Type B pancreatic cell (in vitro differentiated cells): ENCODE measurements at regions not wholly inside any gene's neighbourhood (a gene's known extent, or its start where the extent isn't known, plus 50 kb on each side); places are given as distances from the start of the nearest gene placed in this dataset.

Experiments used
- DNase-seq: peaks from one replicate; pipeline ENCODE4 v3.0.0; 2021; ENCODE audit warnings: mixed read lengths; ENCODE audit not compliant: unreplicated experiment; ENCODE audit errors: extremely low spot score
- H3K27ac Mint-ChIP-seq: 2 replicates; pipeline ENCODE4 v1.8.0; 2021; ENCODE audit warnings: mild to moderate bottlenecking, mixed read lengths
- H3K27me3 Mint-ChIP-seq: 2 replicates; pipeline ENCODE4 v1.8.0; 2021; ENCODE audit warnings: mixed read lengths
- H3K36me3 Mint-ChIP-seq: 2 replicates; pipeline ENCODE4 v1.8.0; 2021; ENCODE audit warnings: mixed read lengths
- H3K4me1 Mint-ChIP-seq: one replicate; pipeline ENCODE4 v1.8.0; 2021; ENCODE audit warnings: mixed read lengths; ENCODE audit not compliant: unreplicated experiment
- H3K4me3 Mint-ChIP-seq: 2 replicates; pipeline ENCODE4 v1.8.0; 2021; ENCODE audit warnings: mild to moderate bottlenecking, mixed read lengths
- H3K9me3 Mint-ChIP-seq: 2 replicates; pipeline ENCODE4 v1.8.0; 2021; ENCODE audit warnings: mixed read lengths
- TF ChIP-seq, protein P1 (sequence below): fragments of 200-600 bp; sonication (generic); conservative IDR thresholded peaks from 2 replicates; pipeline ENCODE4 v1.5.0; 2021; ENCODE audit warnings: antibody characterized with exemption, mild to moderate bottlenecking

DNA sequence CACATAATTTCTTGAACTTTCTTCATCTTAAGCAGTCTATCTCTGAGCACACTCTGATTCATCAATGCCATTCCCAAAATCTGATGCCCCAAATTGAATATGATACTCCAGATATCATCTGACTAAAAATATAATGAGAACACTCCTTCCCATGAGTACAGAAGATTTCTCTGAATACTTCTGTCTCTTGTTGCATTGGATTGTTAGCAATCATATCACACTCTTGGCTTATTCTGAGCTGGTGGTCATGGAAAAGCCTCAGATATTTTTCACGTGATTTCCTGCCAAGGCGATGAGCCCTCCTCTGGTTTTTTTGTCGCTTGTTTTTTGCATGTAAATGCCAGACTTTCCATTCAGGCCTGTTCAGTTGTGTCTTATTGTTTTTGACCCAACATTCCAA, 87.2 kb downstream of the NOG start:
- TF ChIP-seq, protein P1, sequence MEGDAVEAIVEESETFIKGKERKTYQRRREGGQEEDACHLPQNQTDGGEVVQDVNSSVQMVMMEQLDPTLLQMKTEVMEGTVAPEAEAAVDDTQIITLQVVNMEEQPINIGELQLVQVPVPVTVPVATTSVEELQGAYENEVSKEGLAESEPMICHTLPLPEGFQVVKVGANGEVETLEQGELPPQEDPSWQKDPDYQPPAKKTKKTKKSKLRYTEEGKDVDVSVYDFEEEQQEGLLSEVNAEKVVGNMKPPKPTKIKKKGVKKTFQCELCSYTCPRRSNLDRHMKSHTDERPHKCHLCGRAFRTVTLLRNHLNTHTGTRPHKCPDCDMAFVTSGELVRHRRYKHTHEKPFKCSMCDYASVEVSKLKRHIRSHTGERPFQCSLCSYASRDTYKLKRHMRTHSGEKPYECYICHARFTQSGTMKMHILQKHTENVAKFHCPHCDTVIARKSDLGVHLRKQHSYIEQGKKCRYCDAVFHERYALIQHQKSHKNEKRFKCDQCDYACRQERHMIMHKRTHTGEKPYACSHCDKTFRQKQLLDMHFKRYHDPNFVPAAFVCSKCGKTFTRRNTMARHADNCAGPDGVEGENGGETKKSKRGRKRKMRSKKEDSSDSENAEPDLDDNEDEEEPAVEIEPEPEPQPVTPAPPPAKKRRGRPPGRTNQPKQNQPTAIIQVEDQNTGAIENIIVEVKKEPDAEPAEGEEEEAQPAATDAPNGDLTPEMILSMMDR = no peak
- DNase-seq = no peak
- H3K4me1 Mint-ChIP-seq = peaks cover 13% of the 10 kb centered on the region
- H3K27me3 Mint-ChIP-seq = peaks cover 39% of the 10 kb centered on the region
- H3K27ac Mint-ChIP-seq = no peak overlapping the region
- no peaks in the 10 kb centered on the region for H3K36me3 Mint-ChIP-seq
- no peaks in the 10 kb centered on the region for H3K9me3 Mint-ChIP-seq
- H3K4me3 Mint-ChIP-seq = no peak overlapping the region

DNA sequence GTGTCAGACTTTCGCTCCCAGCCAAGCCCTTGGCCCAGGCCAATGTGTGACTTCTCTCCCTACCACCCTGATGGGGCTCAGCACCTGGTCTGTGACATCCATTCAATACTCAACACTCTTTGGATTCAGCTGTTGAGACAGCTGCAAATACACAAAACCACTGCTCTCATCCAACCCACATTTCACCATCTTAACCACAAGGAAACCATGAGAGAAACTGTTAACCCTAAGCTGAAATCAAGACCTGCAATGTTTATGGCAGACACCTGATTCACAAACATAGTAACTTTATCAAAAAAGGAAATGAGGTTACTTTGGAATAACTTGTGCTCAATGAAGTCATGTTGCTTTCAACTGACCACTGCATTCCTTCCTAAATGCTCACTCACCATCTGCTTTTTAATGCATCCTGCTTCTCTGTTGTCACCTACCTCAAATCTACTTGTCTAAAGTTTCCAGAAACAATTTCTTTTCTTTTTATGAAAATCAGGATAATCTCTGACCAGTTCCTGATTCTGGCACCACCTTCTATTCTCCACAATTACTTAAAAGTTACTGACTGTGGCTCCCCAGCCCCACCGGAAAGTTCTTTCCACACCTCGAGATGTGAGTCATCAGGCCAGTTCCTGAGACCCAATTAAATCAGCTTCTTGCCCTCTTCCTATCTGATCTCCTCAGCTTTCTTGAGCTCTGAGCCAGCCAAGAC, 88.2 kb downstream of the NOG start:
- H3K36me3 Mint-ChIP-seq = no peaks in the 10 kb centered on the region
- H3K27me3 Mint-ChIP-seq = peaks cover 30% of the 10 kb centered on the region
- H3K4me1 Mint-ChIP-seq = peaks cover 13% of the 10 kb centered on the region
- TF ChIP-seq, protein P1 = no peak
- no peaks in the 10 kb centered on the region for H3K9me3 Mint-ChIP-seq
- no peak for DNase-seq
- no peak overlapping the region for H3K4me3 Mint-ChIP-seq
- H3K27ac Mint-ChIP-seq = no peak overlapping the region

DNA sequence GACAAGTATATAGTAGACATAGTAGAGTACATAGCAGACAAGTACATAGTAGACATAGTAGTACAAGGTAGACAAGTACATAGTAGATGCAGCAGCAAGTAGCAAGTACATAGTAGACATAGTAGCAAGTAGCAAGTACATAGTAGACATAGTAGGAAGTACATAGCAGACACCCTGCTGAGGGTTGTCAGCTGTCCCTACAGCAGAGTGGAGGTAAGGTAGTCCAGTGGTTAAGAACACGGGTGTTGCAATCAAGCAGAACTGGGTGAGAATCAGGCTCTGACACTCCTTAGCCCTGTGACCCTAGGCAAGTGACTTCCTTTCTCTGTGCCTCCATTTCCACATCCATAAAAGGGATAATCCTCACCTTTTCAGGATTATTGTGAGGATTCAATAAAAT, 94.7 kb downstream of the NOG start:
- no peak for DNase-seq
- TF ChIP-seq, protein P1 = no peak
- Mint-ChIP-seq H3K4me1 (no peaks in the 10 kb centered on the region), H3K4me3 (no peak overlapping the region), H3K36me3 (no peaks in the 10 kb centered on the region), H3K27ac (no peak overlapping the region), H3K9me3 (no peaks in the 10 kb centered on the region), H3K27me3 (peaks cover 25% of the 10 kb centered on the region)

DNA sequence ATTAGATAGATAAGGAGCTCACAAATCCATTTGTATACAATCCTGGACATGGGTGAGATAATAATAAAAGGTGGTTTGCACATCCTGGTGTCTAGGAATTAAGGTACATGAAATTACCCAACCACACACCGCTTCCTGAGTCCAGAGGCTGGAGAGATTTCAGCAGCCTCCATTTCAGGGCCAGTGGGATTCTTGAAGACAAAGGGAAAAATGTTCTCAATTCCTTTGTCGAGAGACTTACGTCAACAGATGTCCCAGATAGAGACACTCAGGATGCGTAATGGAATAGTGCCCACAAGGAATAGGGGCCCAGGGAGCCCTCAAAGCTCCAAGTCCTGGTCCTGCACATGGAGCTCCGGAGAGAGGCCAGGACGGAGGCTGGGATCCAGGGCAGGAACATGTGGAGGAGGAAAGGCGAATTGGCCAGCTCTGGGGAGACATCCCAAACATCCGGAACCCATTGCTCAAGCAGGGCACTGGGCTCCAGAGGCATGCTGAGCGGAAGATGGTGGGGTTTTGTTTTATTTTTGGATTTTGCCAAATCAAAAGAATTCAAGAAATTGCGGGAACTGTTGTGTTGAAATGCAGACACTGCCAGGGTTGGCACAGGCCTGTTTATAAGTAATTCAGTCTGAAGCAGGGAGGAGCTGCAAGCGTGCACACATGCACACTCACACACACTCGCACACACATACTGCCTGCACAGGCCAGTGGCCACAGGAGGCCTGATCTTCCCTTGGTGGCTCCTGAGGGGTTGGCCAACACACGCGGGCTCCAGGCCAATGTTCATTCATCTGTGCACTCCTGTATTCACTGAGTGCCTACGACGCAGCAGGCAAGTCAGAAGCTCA, 97.2 kb downstream of the NOG start:
- Mint-ChIP-seq H3K27ac (no peak overlapping the region), H3K36me3 (peaks cover 3% of the 10 kb centered on the region), H3K9me3 (no peaks in the 10 kb centered on the region), H3K27me3 (peaks cover 17% of the 10 kb centered on the region), H3K4me3 (no peak overlapping the region), H3K4me1 (no peaks in the 10 kb centered on the region)
- TF ChIP-seq, protein P1 = no peak
- DNase-seq = no peak

DNA sequence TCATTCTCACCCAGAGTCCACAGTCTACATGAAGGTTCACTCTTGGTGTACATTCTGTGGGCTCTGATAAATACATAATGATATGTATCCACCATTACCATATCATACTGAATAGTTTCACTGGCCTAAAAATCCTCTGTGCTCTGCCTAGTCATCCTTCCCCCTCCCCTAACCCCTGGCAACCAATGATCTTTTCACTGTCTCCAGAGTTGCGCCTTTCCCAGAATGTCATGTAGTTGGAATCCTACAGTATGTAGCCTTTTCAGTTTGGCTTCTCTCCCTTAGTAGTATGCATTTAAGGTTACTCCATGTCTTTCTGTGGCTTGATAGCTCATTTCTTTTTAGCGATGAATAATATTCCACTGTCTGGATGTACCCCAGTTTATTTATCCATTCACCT, 101.3 kb downstream of the NOG start:
- Mint-ChIP-seq H3K4me3 (no peak overlapping the region), H3K27ac (no peak overlapping the region), H3K27me3 (peaks cover 13% of the 10 kb centered on the region), H3K4me1 (peaks cover 13% of the 10 kb centered on the region), H3K36me3 (peaks cover 3% of the 10 kb centered on the region), H3K9me3 (no peaks in the 10 kb centered on the region)
- no peak for DNase-seq
- TF ChIP-seq, protein P1 = no peak
